ENCODE measurements at regions not wholly inside any gene's neighbourhood (a gene's known extent, or its start where the extent isn't known, plus 50 kb on each side); places are given as distances from the start of the nearest gene placed in this dataset.

- WGBS, 3 donors, result 64 to 83% (median 81%) methylated on average over 3 of the region's 3 CpGs
Observed at GRCh38 chr2:191625016-191625415, 52.9 kb upstream of the NABP1 start.

GRCh38 chr2:191625446-191625845 is 52.5 kb upstream of the NABP1 start:
- Histone ChIP-seq H3K27me3 (ENCODE audit: control insufficient read depth in 3 of 3, insufficient read depth in 3 of 3, low read length in 3 of 3) (no peaks in the 10 kb centered on the region), H3K9me3 (ENCODE audit: control insufficient read depth in 2 of 2, insufficient read depth in 1 of 2, low read depth in 1 of 2, low read length in 1 of 2) (no peaks in the 10 kb centered on the region), H3K4me3 (ENCODE audit: low read depth in 1 of 3, low read length in 3 of 3) (no peak overlapping the region), H3K27ac (ENCODE audit: low read depth in 1 of 3, low read length in 2 of 3) (no peak overlapping the region), H3K36me3 (ENCODE audit: control insufficient read depth in 3 of 3, insufficient read depth in 2 of 3, low read depth in 1 of 3, low read length in 3 of 3) (no peaks in the 10 kb centered on the region), H3K4me1 (ENCODE audit: control insufficient read depth in 3 of 3, insufficient read depth in 2 of 3, low read depth in 1 of 3, low read length in 2 of 3) (no peaks in the 10 kb centered on the region)
- FAIRE-seq, result no peak
- 34 to 57% (median 42%) methylated on average over 2 of the region's 2 CpGs for WGBS, 3 donors
- DNase-seq, result no peak

More at GRCh38 chr2:191625016-191625415, 52.9 kb upstream of the NABP1 start:
- no peaks in the 10 kb centered on the region for H3K9me3 ChIP-seq (ENCODE audit: control insufficient read depth in 2 of 2, insufficient read depth in 1 of 2, low read depth in 1 of 2, low read length in 1 of 2)
- no peak overlapping the region for H3K4me3 ChIP-seq (ENCODE audit: low read depth in 1 of 3, low read length in 3 of 3)
- H3K4me1 ChIP-seq (ENCODE audit: control insufficient read depth in 3 of 3, insufficient read depth in 2 of 3, low read depth in 1 of 3, low read length in 2 of 3), result no peaks in the 10 kb centered on the region
- H3K36me3 ChIP-seq (ENCODE audit: control insufficient read depth in 3 of 3, insufficient read depth in 2 of 3, low read depth in 1 of 3, low read length in 3 of 3), result no peaks in the 10 kb centered on the region
- H3K27me3 ChIP-seq (ENCODE audit: control insufficient read depth in 3 of 3, insufficient read depth in 3 of 3, low read length in 3 of 3), result no peaks in the 10 kb centered on the region
- no peak for FAIRE-seq
- DNase-seq, result no peak
- no peak overlapping the region for H3K27ac ChIP-seq (ENCODE audit: low read depth in 1 of 3, low read length in 2 of 3)

- no peak for FAIRE-seq
- Histone ChIP-seq H3K4me3 (ENCODE audit: low read depth in 1 of 3, low read length in 3 of 3) (no peak overlapping the region), H3K27ac (ENCODE audit: low read depth in 1 of 3, low read length in 2 of 3) (no peak overlapping the region), H3K36me3 (ENCODE audit: control insufficient read depth in 3 of 3, insufficient read depth in 2 of 3, low read depth in 1 of 3, low read length in 3 of 3) (no peaks in the 10 kb centered on the region), H3K4me1 (ENCODE audit: control insufficient read depth in 3 of 3, insufficient read depth in 2 of 3, low read depth in 1 of 3, low read length in 2 of 3) (no peaks in the 10 kb centered on the region), H3K27me3 (ENCODE audit: control insufficient read depth in 3 of 3, insufficient read depth in 3 of 3, low read length in 3 of 3) (no peaks in the 10 kb centered on the region), H3K9me3 (ENCODE audit: control insufficient read depth in 2 of 2, insufficient read depth in 1 of 2, low read depth in 1 of 2, low read length in 1 of 2) (no peaks in the 10 kb centered on the region)
- DNase-seq, result no peak
Observed at GRCh38 chr2:191626497-191627151, 51.3 kb upstream of the NABP1 start.

GRCh38 chr2:191627518-191627917 is 50.4 kb upstream of the NABP1 start:
- H3K4me1 ChIP-seq (ENCODE audit: control insufficient read depth in 3 of 3, insufficient read depth in 2 of 3, low read depth in 1 of 3, low read length in 2 of 3), result no peaks in the 10 kb centered on the region
- H3K27me3 ChIP-seq (ENCODE audit: control insufficient read depth in 3 of 3, insufficient read depth in 3 of 3, low read length in 3 of 3), result no peaks in the 10 kb centered on the region
- H3K36me3 ChIP-seq (ENCODE audit: control insufficient read depth in 3 of 3, insufficient read depth in 2 of 3, low read depth in 1 of 3, low read length in 3 of 3), result no peaks in the 10 kb centered on the region
- no peak overlapping the region for H3K27ac ChIP-seq (ENCODE audit: low read depth in 1 of 3, low read length in 2 of 3)
- 39 to 65% (median 55%) methylated on average over 1 of the region's 1 CpG for WGBS, 3 donors
- FAIRE-seq (no peak), DNase-seq (no peak)
- no peak overlapping the region for H3K4me3 ChIP-seq (ENCODE audit: low read depth in 1 of 3, low read length in 3 of 3)
- H3K9me3 ChIP-seq (ENCODE audit: control insufficient read depth in 2 of 2, insufficient read depth in 1 of 2, low read depth in 1 of 2, low read length in 1 of 2), result no peaks in the 10 kb centered on the region
